Activated B cell treated with CpG ODN at 0.5 μM for 24 hours (primary cell): ENCODE measurements at regions not wholly inside any gene's neighbourhood (a gene's known extent, or its start where the extent isn't known, plus 50 kb on each side); places are given as distances from the start of the nearest gene placed in this dataset.

Source experiments
- ATAC-seq: fragments of 200-7000 bp; cut with Tn5 transposase; one replicate; pipeline ENCODE4 v1.10.0; 2021; ENCODE audit warnings: low read depth, mild to moderate bottlenecking, moderate library complexity
- CTCF ChIA-PET: fragments of 350-600 bp; sonication (Branson Sonifier 250); formaldehyde crosslinking; loops from one replicate; lab custom pipeline; 2021; ENCODE audit warnings: antibody characterized with exemption; lab: Charles Lee
- POLR2A ChIA-PET: fragments of 350-600 bp; sonication (Branson Sonifier 250); formaldehyde crosslinking; loops from one replicate; lab custom pipeline; 2021; ENCODE audit warnings: antibody characterized with exemption; lab: Charles Lee
- DNase-seq: peaks from one replicate; pipeline ENCODE4 v3.0.0; 2022
- H3K27ac Mint-ChIP-seq: one replicate; pipeline ENCODE4 v1.8.0; 2020; ENCODE audit warnings: mixed read lengths
- H3K27me3 Mint-ChIP-seq: one replicate; pipeline ENCODE4 v1.8.0; 2021; ENCODE audit warnings: mixed read lengths
- H3K36me3 Mint-ChIP-seq: one replicate; pipeline ENCODE4 v1.8.0; 2021; ENCODE audit warnings: low read depth, mixed read lengths
- H3K4me1 Mint-ChIP-seq: one replicate; pipeline ENCODE4 v1.8.0; 2021; ENCODE audit warnings: mixed read lengths
- H3K4me3 Mint-ChIP-seq: one replicate; pipeline ENCODE4 v1.8.0; 2020; ENCODE audit warnings: mild to moderate bottlenecking, mixed read lengths
- H3K9me3 Mint-ChIP-seq: one replicate; pipeline ENCODE4 v1.8.0; 2020; ENCODE audit warnings: mixed read lengths
- CTCF ChIP-seq: fragments of 200-600 bp; IDR thresholded peaks from one replicate; pipeline ENCODE4 v1.8.0; 2022; ENCODE audit warnings: antibody characterized with exemption, mild to moderate bottlenecking
- intact Hi-C: fragments of 100-400 bp; cut with micrococcal nuclease; formaldehyde crosslinking; loops from one replicate; pipeline ENCODE4 v1.15.1; 2024

DNA sequence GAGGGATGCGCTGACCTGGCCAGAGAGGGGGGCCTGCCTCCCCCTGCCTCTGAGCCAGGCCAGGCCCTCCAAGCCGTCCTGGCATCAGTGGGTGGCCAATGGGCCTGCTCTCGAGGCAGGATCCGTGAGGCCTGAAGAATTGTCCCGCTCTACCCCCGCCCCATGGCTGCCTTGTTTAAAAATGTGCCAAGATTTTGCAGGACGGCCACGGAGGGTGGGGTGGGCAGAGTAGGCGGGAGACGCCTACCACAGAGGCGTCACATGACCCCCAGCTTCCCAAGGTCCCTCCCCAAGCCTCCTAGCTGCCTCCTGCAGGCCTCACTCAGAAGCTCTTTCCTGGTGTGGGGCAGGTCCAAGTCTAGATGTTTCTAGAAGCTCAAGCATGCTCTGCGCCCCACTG, 69.5 kb downstream of the ENGASE start:
- H3K9me3 Mint-ChIP-seq = no peaks in the 10 kb centered on the region
- peaks cover 14% of the 10 kb centered on the region for H3K27me3 Mint-ChIP-seq
- no peaks in the 10 kb centered on the region for H3K36me3 Mint-ChIP-seq
- H3K4me1 Mint-ChIP-seq = no peaks in the 10 kb centered on the region
- no peak overlapping the region for H3K27ac Mint-ChIP-seq
- POLR2A ChIA-PET = no interaction called here
- ATAC-seq = no peak
- no peak overlapping the region for H3K4me3 Mint-ChIP-seq
- intact Hi-C loops = no loop called here
- CTCF ChIA-PET = no interaction called here
- TF ChIP-seq CTCF = no peak
- DNase-seq = no peak

GRCh38 chr17:79142375-79142774, 67.8 kb downstream of the ENGASE start:
- Mint-ChIP-seq H3K4me3 (no peak overlapping the region), H3K9me3 (no peaks in the 10 kb centered on the region), H3K36me3 (no peaks in the 10 kb centered on the region), H3K4me1 (no peaks in the 10 kb centered on the region), H3K27ac (no peak overlapping the region), H3K27me3 (peaks cover 12% of the 10 kb centered on the region)
- intact Hi-C loops = no loop called here
- DNase-seq = no peak
- CTCF ChIA-PET = no interaction called here
- POLR2A ChIA-PET = no interaction called here
- no peak for TF ChIP-seq CTCF
- ATAC-seq = no peak

- ChIA-PET CTCF (no interaction called here), POLR2A (no interaction called here)
- Mint-ChIP-seq H3K4me1 (no peaks in the 10 kb centered on the region), H3K27me3 (peaks cover 12% of the 10 kb centered on the region), H3K27ac (no peak overlapping the region), H3K9me3 (no peaks in the 10 kb centered on the region), H3K4me3 (no peak overlapping the region), H3K36me3 (no peaks in the 10 kb centered on the region)
- DNase-seq (no peak), ATAC-seq (no peak)
- intact Hi-C loops = no loop called here
- no peak for TF ChIP-seq CTCF
Observed at GRCh38 chr17:79141578-79142355, 67.1 kb downstream of the ENGASE start.

DNA sequence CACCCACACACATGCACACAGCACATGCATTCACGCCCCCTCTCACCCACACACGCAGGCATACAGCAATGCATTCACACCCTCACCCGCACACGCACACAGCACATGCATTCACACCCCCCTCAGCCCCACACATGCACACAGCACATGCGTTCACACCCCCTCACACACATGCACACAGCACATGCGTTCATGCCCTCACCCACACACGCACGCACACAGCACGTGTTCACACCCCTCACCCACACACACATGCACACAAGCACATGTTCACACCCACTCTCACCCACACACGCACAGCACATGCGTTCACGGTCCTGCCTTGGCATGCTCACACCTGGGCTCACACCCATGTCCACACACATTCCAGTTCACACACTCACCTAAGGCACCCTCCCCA, 64.2 kb downstream of the ENGASE start:
- DNase-seq = no peak
- no peak overlapping the region for H3K27ac Mint-ChIP-seq
- H3K4me3 Mint-ChIP-seq = no peak overlapping the region
- no peaks in the 10 kb centered on the region for H3K9me3 Mint-ChIP-seq
- no peaks in the 10 kb centered on the region for H3K36me3 Mint-ChIP-seq
- intact Hi-C loops = no loop called here
- H3K4me1 Mint-ChIP-seq = no peaks in the 10 kb centered on the region
- TF ChIP-seq CTCF = no peak
- ATAC-seq = no peak
- ChIA-PET CTCF (no interaction called here), POLR2A (no interaction called here)
- H3K27me3 Mint-ChIP-seq = peaks cover 18% of the 10 kb centered on the region

- Mint-ChIP-seq H3K36me3 (no peaks in the 10 kb centered on the region), H3K9me3 (no peaks in the 10 kb centered on the region), H3K27ac (no peak overlapping the region), H3K4me1 (no peaks in the 10 kb centered on the region), H3K27me3 (peaks cover 21% of the 10 kb centered on the region), H3K4me3 (no peak overlapping the region)
- intact Hi-C loops = no loop called here
- ChIA-PET CTCF (no interaction called here), POLR2A (no interaction called here)
- no peak for TF ChIP-seq CTCF
- ATAC-seq = no peak
- no peak for DNase-seq
Observed at GRCh38 chr17:79137789-79138165, 63.2 kb downstream of the ENGASE start.
